PC-9 (cell line): ENCODE measurements at regions not wholly inside any gene's neighbourhood (a gene's known extent, or its start where the extent isn't known, plus 50 kb on each side); places are given as distances from the start of the nearest gene placed in this dataset.

ENCODE experiments used
- BruUV-seq: library from RNA; stranded (reverse); fragments of 400-500 nt; replicated peaks from 2 replicates; lab custom pipeline; 2021; lab: Mats Ljungman, UMichigan
- CTCF ChIA-PET: fragments of 300-600 bp; sonication (Branson Sonifier 250); formaldehyde crosslinking; loops from one replicate; lab custom pipeline; 2022; ENCODE audit warnings: antibody characterized with exemption; lab: Charles Lee
- POLR2A ChIA-PET: fragments of 300-600 bp; sonication (Branson Sonifier 250); formaldehyde crosslinking; loops from one replicate; lab custom pipeline; 2022; ENCODE audit warnings: antibody characterized with exemption; ENCODE audit not compliant: unreplicated experiment; lab: Charles Lee
- DNase-seq, 2 experiments: peaks; one replicate each; pipeline versions ENCODE4 v3.0.0 to v3.0.0-alpha.2; 2015 to 2022; ENCODE audit warnings: mixed read lengths in 1 of 2
- H2AFZ ChIP-seq: fragments of 200-600 bp; sonication (generic); 2 replicates; pipeline ENCODE4 v1.8.1; 2017; ENCODE audit warnings: antibody characterized with exemption
- H3F3A ChIP-seq: fragments of 200-600 bp; sonication (generic); 2 replicates; pipeline ENCODE4 v1.8.1; 2017; ENCODE audit warnings: antibody characterized with exemption, mild to moderate bottlenecking, low read depth; ENCODE audit not compliant: insufficient read depth
- H3K27ac ChIP-seq: fragments of 200-600 bp; sonication (generic); 2 replicates; pipeline ENCODE4 v1.6.1; 2016; ENCODE audit warnings: mixed run types
- H3K27me3 ChIP-seq: fragments of 200-600 bp; sonication (generic); 2 replicates; pipeline ENCODE4 v1.6.1; 2016; ENCODE audit warnings: low read depth, mixed run types; ENCODE audit not compliant: insufficient read depth
- H3K36me3 ChIP-seq: fragments of 200-600 bp; sonication (generic); 2 replicates; pipeline ENCODE4 v1.6.1; 2016; ENCODE audit warnings: low read depth, mixed run types
- H3K4me1 ChIP-seq: fragments of 200-600 bp; sonication (generic); replicated peaks from 2 replicates; pipeline ENCODE4 v1.6.1; 2016; ENCODE audit warnings: mixed run types; ENCODE audit not compliant: insufficient read depth
- H3K4me2 ChIP-seq: fragments of 200-600 bp; sonication (generic); 2 replicates; pipeline ENCODE4 v1.6.1; 2017; ENCODE audit warnings: mixed run types
- H3K4me3 ChIP-seq: fragments of 200-600 bp; sonication (generic); 2 replicates; pipeline ENCODE4 v1.6.1; 2016; ENCODE audit warnings: mixed run types
- H3K79me2 ChIP-seq: fragments of 200-600 bp; sonication (generic); 2 replicates; pipeline ENCODE4 v1.6.1; 2017; ENCODE audit warnings: low read depth, mixed run types
- H3K9me2 ChIP-seq: fragments of 200-600 bp; sonication (generic); 2 replicates; pipeline ENCODE4 v1.8.1; 2017; ENCODE audit warnings: mild to moderate bottlenecking; ENCODE audit not compliant: insufficient read depth
- H3K9me3 ChIP-seq: fragments of 200-600 bp; sonication (generic); 2 replicates; pipeline ENCODE4 v1.8.1; 2016; ENCODE audit warnings: low read depth; ENCODE audit not compliant: insufficient read depth
- H4K20me1 ChIP-seq: fragments of 200-600 bp; sonication (generic); 2 replicates; pipeline ENCODE4 v1.8.1; 2017; ENCODE audit not compliant: insufficient read depth
- EZH2 ChIP-seq: fragments of 200-600 bp; sonication (generic); IDR thresholded peaks from 2 replicates; pipeline ENCODE4 v1.8.0; 2017; ENCODE audit warnings: antibody characterized with exemption, low read depth
- intact Hi-C: fragments of 100-400 bp; cut with micrococcal nuclease; formaldehyde crosslinking; loops from one replicate; pipeline ENCODE4 v1.10.0; 2022; ENCODE audit not compliant: unreplicated experiment
- TF ChIP-seq, protein P1 (sequence below): fragments of 200-600 bp; sonication (generic); conservative IDR thresholded peaks from 2 replicates; pipeline ENCODE4 v1.6.1; 2017; ENCODE audit warnings: mixed run types, antibody characterized with exemption, mild to moderate bottlenecking, moderate library complexity

DNA sequence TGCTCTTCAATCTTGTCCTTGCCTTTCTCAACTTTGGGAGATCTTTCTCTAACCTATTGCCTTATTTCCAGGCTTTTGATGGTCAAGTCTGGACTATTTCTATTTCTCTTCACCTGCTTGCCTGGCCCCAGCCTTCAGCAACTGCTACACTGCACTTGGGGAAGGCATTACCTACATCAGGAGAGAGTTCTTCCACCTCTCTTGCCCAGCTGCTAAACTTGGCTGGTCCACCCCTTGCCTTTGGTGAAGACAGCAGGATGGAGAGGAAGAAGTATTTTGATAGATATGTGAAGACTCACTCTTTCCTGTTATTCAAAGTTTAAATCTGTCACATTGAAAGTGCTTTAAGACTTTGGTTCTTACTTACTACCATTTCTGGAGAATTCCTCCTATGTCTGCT lies 574.8 kb downstream of the ZPLD1 start:
- ChIA-PET POLR2A (interaction anchor here (0.7 kb wide), 1 partner anchor 17 kb away, joined by 8 read pairs; no protein-coding TSS in a partner anchor), CTCF (no interaction called here)
- no peaks in the 10 kb centered on the region for H3K27me3 ChIP-seq
- no peaks in the 10 kb centered on the region for H4K20me1 ChIP-seq
- intact Hi-C loops, result no loop called here
- no peaks in the 10 kb centered on the region for H3K79me2 ChIP-seq
- no peak overlapping the region for H3K27ac ChIP-seq
- no peaks in the 10 kb centered on the region for H3K4me1 ChIP-seq
- no peaks in the 10 kb centered on the region for H3K9me2 ChIP-seq
- TF ChIP-seq, protein P1, sequence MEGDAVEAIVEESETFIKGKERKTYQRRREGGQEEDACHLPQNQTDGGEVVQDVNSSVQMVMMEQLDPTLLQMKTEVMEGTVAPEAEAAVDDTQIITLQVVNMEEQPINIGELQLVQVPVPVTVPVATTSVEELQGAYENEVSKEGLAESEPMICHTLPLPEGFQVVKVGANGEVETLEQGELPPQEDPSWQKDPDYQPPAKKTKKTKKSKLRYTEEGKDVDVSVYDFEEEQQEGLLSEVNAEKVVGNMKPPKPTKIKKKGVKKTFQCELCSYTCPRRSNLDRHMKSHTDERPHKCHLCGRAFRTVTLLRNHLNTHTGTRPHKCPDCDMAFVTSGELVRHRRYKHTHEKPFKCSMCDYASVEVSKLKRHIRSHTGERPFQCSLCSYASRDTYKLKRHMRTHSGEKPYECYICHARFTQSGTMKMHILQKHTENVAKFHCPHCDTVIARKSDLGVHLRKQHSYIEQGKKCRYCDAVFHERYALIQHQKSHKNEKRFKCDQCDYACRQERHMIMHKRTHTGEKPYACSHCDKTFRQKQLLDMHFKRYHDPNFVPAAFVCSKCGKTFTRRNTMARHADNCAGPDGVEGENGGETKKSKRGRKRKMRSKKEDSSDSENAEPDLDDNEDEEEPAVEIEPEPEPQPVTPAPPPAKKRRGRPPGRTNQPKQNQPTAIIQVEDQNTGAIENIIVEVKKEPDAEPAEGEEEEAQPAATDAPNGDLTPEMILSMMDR, result no peak
- no peak for DNase-seq
- no peak overlapping the region for H3K4me2 ChIP-seq
- no peak overlapping the region for H2AFZ ChIP-seq
- H3K4me3 ChIP-seq, result no peak overlapping the region
- no peaks in the 10 kb centered on the region for H3K9me3 ChIP-seq
- BruUV-seq, result no TSS peak
- H3F3A ChIP-seq, result no peaks in the 10 kb centered on the region
- H3K36me3 ChIP-seq, result no peaks in the 10 kb centered on the region

GRCh38 chr3:103025880-103026279 lies 591.1 kb downstream of the ZPLD1 start:
- no TSS peak for BruUV-seq
- intact Hi-C loops, result no loop called here
- Histone ChIP-seq H3K36me3 (no peaks in the 10 kb centered on the region), H3K9me2 (no peaks in the 10 kb centered on the region), H3K4me2 (no peak overlapping the region), H3K27me3 (no peaks in the 10 kb centered on the region), H3K9me3 (no peaks in the 10 kb centered on the region), H3K4me1 (no peaks in the 10 kb centered on the region), H3F3A (no peaks in the 10 kb centered on the region), H4K20me1 (no peaks in the 10 kb centered on the region), H3K79me2 (no peaks in the 10 kb centered on the region), H2AFZ (no peak overlapping the region), H3K27ac (no peak overlapping the region), H3K4me3 (no peak overlapping the region)
- TF ChIP-seq EZH2, result no peak
- TF ChIP-seq, protein P1, result no peak
- no peak for DNase-seq
- ChIA-PET CTCF (no interaction called here), POLR2A (no interaction called here)

- TF ChIP-seq EZH2, result no peak
- TF ChIP-seq, protein P1, result no peak
- Histone ChIP-seq H3K27me3 (no peaks in the 10 kb centered on the region), H2AFZ (no peak overlapping the region), H3K4me1 (no peaks in the 10 kb centered on the region), H3F3A (no peaks in the 10 kb centered on the region), H3K4me2 (no peak overlapping the region), H3K9me3 (no peaks in the 10 kb centered on the region), H3K36me3 (no peaks in the 10 kb centered on the region), H3K9me2 (no peaks in the 10 kb centered on the region), H3K79me2 (no peaks in the 10 kb centered on the region), H3K27ac (no peak overlapping the region), H4K20me1 (no peaks in the 10 kb centered on the region), H3K4me3 (no peak overlapping the region)
- POLR2A ChIA-PET, result no interaction called here
- CTCF ChIA-PET, result no interaction called here
- intact Hi-C loops, result no loop called here
- no TSS peak for BruUV-seq
- no peak for DNase-seq
Observed at GRCh38 chr3:103033841-103034240, 599.0 kb downstream of the ZPLD1 start.
